OCI-LY3 (cell line): ENCODE measurements at regions not wholly inside any gene's neighbourhood (a gene's known extent, or its start where the extent isn't known, plus 50 kb on each side); places are given as distances from the start of the nearest gene placed in this dataset.

Experiments
- EZH2phosphoT487 ChIP-seq: fragments of 200-600 bp; shearing (Covaris generic); IDR thresholded peaks from 2 replicates; pipeline ENCODE4 v1.6.1; 2018; ENCODE audit warnings: antibody characterized with exemption, mixed run types, low read depth
- TF ChIP-seq, protein P1 (sequence below): fragments of 200-600, 300-600 bp; sonication (generic); IDR thresholded peaks from 2 replicates; pipeline ENCODE4 v1.5.1; 2014; ENCODE audit warnings: antibody characterized with exemption, low read length, low read depth

DNA sequence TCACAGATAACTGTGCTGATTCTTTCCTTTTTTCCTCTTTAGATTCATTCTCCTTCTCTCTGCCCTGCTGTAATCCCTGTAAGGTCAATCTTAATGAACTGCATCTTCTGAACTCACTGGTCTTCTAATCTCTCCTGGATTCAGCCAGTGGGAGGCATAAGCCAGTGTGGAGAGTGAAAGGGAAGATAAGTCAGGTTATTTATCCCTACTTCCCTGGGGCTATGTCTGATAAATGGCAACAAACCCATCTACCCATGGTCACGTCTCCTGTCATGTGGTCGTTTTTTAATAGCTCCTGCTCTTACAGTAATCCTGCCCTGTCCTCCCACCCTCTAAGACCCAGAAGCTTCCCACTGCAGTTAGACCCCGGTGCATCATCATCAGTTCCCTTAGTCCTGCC is 199.6 kb upstream of the NAALADL2 start:
- TF ChIP-seq, protein P1, sequence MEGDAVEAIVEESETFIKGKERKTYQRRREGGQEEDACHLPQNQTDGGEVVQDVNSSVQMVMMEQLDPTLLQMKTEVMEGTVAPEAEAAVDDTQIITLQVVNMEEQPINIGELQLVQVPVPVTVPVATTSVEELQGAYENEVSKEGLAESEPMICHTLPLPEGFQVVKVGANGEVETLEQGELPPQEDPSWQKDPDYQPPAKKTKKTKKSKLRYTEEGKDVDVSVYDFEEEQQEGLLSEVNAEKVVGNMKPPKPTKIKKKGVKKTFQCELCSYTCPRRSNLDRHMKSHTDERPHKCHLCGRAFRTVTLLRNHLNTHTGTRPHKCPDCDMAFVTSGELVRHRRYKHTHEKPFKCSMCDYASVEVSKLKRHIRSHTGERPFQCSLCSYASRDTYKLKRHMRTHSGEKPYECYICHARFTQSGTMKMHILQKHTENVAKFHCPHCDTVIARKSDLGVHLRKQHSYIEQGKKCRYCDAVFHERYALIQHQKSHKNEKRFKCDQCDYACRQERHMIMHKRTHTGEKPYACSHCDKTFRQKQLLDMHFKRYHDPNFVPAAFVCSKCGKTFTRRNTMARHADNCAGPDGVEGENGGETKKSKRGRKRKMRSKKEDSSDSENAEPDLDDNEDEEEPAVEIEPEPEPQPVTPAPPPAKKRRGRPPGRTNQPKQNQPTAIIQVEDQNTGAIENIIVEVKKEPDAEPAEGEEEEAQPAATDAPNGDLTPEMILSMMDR, result no peak
- no peak for TF ChIP-seq EZH2phosphoT487
